ENCODE measurements at regions not wholly inside any gene's neighbourhood (a gene's known extent, or its start where the extent isn't known, plus 50 kb on each side); places are given as distances from the start of the nearest gene placed in this dataset.
"Not testable (repeated sequence)": the region's sequence is repeated elsewhere in the genome, so short reads cannot be mapped to it uniquely, and the experiment has no call there.

- no peak overlapping the region for H2BK15ac ChIP-seq (ENCODE audit: low read depth, low read length)
- no peak overlapping the region for H2BK120ac ChIP-seq (ENCODE audit: low read depth, low read length)
- no peak overlapping the region for H2BK5ac ChIP-seq (ENCODE audit: low read depth, low read length, poor library complexity, severe bottlenecking)
- TF ChIP-seq NFE2L2 (IDR thresholded peaks at IDR 0.05; ENCODE audit: low read depth, low read length): no peak
- TF ChIP-seq CEBPB (IDR thresholded peaks at IDR 0.05; ENCODE audit: low read depth, low read length): peak; percentile 46
- no peak overlapping the region for H3K23ac ChIP-seq (ENCODE audit: low read depth, low read length)
- ATAC-seq (ENCODE audit: low read depth): no peak
- no peak overlapping the region for H3K4me2 ChIP-seq (ENCODE audit: low read depth, low read length)
- H3K27ac ChIP-seq (ENCODE audit: insufficient read depth, low read length): no peak overlapping the region
- no peak overlapping the region for H3K18ac ChIP-seq (ENCODE audit: low read depth, low read length)
- no peak overlapping the region for H4K8ac ChIP-seq (ENCODE audit: low read depth in 2 of 2, low read length in 2 of 2)
- H2AK5ac ChIP-seq (ENCODE audit: low read depth, low read length): no peak overlapping the region
- no peak overlapping the region for H4K91ac ChIP-seq (ENCODE audit: insufficient read depth, low read depth, low read length)
- no peak overlapping the region for H4K5ac ChIP-seq (ENCODE audit: low read depth, low read length)
- no peak for DNase-seq
- H3K27me3 ChIP-seq (ENCODE audit: control insufficient read depth, insufficient read depth, low read length): no peaks in the 10 kb centered on the region
- H3K4me3 ChIP-seq (ENCODE audit: insufficient read depth, low read depth, low read length): no peak overlapping the region
- H3K4me1 ChIP-seq (ENCODE audit: control insufficient read depth, insufficient read depth, low read length): no peaks in the 10 kb centered on the region
- H2AFZ ChIP-seq (replicated peaks; ENCODE audit: low read length, poor library complexity): no peak overlapping the region
- no peaks in the 10 kb centered on the region for H3K36me3 ChIP-seq (ENCODE audit: control insufficient read depth, insufficient read depth, low read length)
- H3K9me3 ChIP-seq (ENCODE audit: control insufficient read depth, insufficient read depth, low read length): peaks cover 2% of the 10 kb centered on the region; the same call in 1 of the 2 replicates
- WGBS, 2 experiments (ENCODE audit: extremely low coverage in 2 of 2, insufficient read length in 1 of 2): no CpG with 5 or more reads among the region's 1 CpG
- ChIA-PET POLR2A (ENCODE audit: unreplicated experiment) (no interaction called here), CTCF (no interaction called here)
- intact Hi-C loops (cut with micrococcal nuclease): no loop called here
- in situ Hi-C loops (cut with MboI; ENCODE audit: low sequenced_read_pairs): no loop called here
- no peak overlapping the region for H2AK9ac ChIP-seq (replicated peaks; ENCODE audit: low read depth, low read length, poor library complexity)
- dilution Hi-C loops (cut with HindIII; ENCODE audit: low sequenced_read_pairs, unreplicated experiment): no loop called here
- H2BK20ac ChIP-seq (ENCODE audit: low read depth, low read length): no peak overlapping the region
- H3K9me1 ChIP-seq (ENCODE audit: insufficient read depth, low read length): no peaks in the 10 kb centered on the region
- H3K14ac ChIP-seq (replicated peaks; ENCODE audit: low read depth, low read length): no peak overlapping the region
- H3K4ac ChIP-seq (ENCODE audit: low read depth, low read length): no peak overlapping the region
- BruUV-seq (replicated peaks): no TSS peak
- no peaks in the 10 kb centered on the region for H4K20me1 ChIP-seq (ENCODE audit: insufficient read depth, low read length)
- H3K79me1 ChIP-seq (ENCODE audit: low read depth in 1 of 2, low read length in 2 of 2): no peaks in the 10 kb centered on the region
- H3K56ac ChIP-seq (ENCODE audit: extremely low read depth, insufficient read depth, low read length): no peak overlapping the region
- H3K9ac ChIP-seq (ENCODE audit: low read depth, low read length): no peak overlapping the region
Measured at GRCh38 chr6:120759570-120759969, 574.7 kb downstream of the TBC1D32 start.

DNA sequence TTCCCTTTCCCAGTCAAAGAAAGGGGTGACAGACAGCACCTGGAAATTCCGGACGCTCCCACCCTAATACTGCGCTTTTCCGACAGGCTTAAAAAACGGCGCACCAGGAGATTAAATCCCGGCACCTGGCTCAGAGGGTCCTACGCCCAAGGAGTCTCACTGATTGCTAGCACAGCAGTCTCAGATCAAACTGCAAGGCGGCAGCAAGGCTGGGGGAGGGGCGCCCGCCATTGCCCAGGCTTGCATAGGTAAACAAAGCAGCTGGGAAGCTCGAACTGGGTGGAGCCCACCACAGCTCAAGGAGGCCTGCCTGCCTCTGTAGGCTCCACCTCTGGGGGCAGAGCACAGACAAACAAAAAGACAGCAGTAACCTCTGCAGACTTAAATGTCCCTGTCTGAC, 585.7 kb downstream of the TBC1D32 start:
- H3K79me1 ChIP-seq (ENCODE audit: low read depth in 1 of 2, low read length in 2 of 2); in situ Hi-C loops (cut with MboI; ENCODE audit: low sequenced_read_pairs); BruUV-seq (replicated peaks); H2BK120ac ChIP-seq (ENCODE audit: low read depth, low read length); POLR2A ChIA-PET (ENCODE audit: unreplicated experiment); H2AFZ ChIP-seq (replicated peaks; ENCODE audit: low read length, poor library complexity); H3K36me3 ChIP-seq (ENCODE audit: control insufficient read depth, insufficient read depth, low read length); H3K14ac ChIP-seq (replicated peaks; ENCODE audit: low read depth, low read length); H3K18ac ChIP-seq (ENCODE audit: low read depth, low read length); H2AK5ac ChIP-seq (ENCODE audit: low read depth, low read length); H2BK5ac ChIP-seq (ENCODE audit: low read depth, low read length, poor library complexity, severe bottlenecking); H3K56ac ChIP-seq (ENCODE audit: extremely low read depth, insufficient read depth, low read length); ATAC-seq (ENCODE audit: low read depth); H3K9me1 ChIP-seq (ENCODE audit: insufficient read depth, low read length); H4K91ac ChIP-seq (ENCODE audit: insufficient read depth, low read depth, low read length); DNase-seq; H3K4me2 ChIP-seq (ENCODE audit: low read depth, low read length); H3K4ac ChIP-seq (ENCODE audit: low read depth, low read length); H3K27ac ChIP-seq (ENCODE audit: insufficient read depth, low read length); H2BK20ac ChIP-seq (ENCODE audit: low read depth, low read length); H3K23ac ChIP-seq (ENCODE audit: low read depth, low read length); H3K9me3 ChIP-seq (ENCODE audit: control insufficient read depth, insufficient read depth, low read length); CTCF ChIA-PET; intact Hi-C loops (cut with micrococcal nuclease); H3K4me1 ChIP-seq (ENCODE audit: control insufficient read depth, insufficient read depth, low read length); H2BK15ac ChIP-seq (ENCODE audit: low read depth, low read length); H3K4me3 ChIP-seq (ENCODE audit: insufficient read depth, low read depth, low read length); H3K9ac ChIP-seq (ENCODE audit: low read depth, low read length); H4K5ac ChIP-seq (ENCODE audit: low read depth, low read length); dilution Hi-C loops (cut with HindIII; ENCODE audit: low sequenced_read_pairs, unreplicated experiment); H3K27me3 ChIP-seq (ENCODE audit: control insufficient read depth, insufficient read depth, low read length); H4K8ac ChIP-seq (ENCODE audit: low read depth in 2 of 2, low read length in 2 of 2); H2AK9ac ChIP-seq (replicated peaks; ENCODE audit: low read depth, low read length, poor library complexity); H4K20me1 ChIP-seq (ENCODE audit: insufficient read depth, low read length): not testable (repeated sequence)
- WGBS, 2 experiments (ENCODE audit: extremely low coverage in 2 of 2, insufficient read length in 1 of 2): no CpG with 5 or more reads among the region's 12 CpGs

All from IMR-90 (cell line).